NB4 (cell line): ENCODE measurements at regions not wholly inside any gene's neighbourhood (a gene's known extent, or its start where the extent isn't known, plus 50 kb on each side); places are given as distances from the start of the nearest gene placed in this dataset.

ENCODE experiments used
- DNase-seq: peaks from one replicate; pipeline ENCODE4 v3.0.0; 2010; ENCODE audit warnings: low read depth
- H3K4me3 ChIP-seq: one replicate; pipeline ENCODE4 v1.5.1; 2011; ENCODE audit warnings: mild to moderate bottlenecking, low read depth, low read length, moderate library complexity
- MYC ChIP-seq: IDR thresholded peaks from 2 replicates; pipeline ENCODE4 v1.6.1; 2011; ENCODE audit warnings: low read depth, low read length
- POLR2A ChIP-seq: IDR thresholded peaks from 2 replicates; pipeline ENCODE4 v1.6.1; 2011; ENCODE audit warnings: mild to moderate bottlenecking; ENCODE audit not compliant: insufficient read length; ENCODE audit errors: extremely low read depth
- TF ChIP-seq, protein P1 (sequence below): IDR thresholded peaks from one replicate; pipeline ENCODE4 v1.5.1; 2012; ENCODE audit warnings: low read depth, low read length
- TF ChIP-seq, protein P2 (sequence below): IDR thresholded peaks from 2 replicates; pipeline ENCODE4 v1.6.1; 2011; ENCODE audit warnings: low read depth, low read length

DNA sequence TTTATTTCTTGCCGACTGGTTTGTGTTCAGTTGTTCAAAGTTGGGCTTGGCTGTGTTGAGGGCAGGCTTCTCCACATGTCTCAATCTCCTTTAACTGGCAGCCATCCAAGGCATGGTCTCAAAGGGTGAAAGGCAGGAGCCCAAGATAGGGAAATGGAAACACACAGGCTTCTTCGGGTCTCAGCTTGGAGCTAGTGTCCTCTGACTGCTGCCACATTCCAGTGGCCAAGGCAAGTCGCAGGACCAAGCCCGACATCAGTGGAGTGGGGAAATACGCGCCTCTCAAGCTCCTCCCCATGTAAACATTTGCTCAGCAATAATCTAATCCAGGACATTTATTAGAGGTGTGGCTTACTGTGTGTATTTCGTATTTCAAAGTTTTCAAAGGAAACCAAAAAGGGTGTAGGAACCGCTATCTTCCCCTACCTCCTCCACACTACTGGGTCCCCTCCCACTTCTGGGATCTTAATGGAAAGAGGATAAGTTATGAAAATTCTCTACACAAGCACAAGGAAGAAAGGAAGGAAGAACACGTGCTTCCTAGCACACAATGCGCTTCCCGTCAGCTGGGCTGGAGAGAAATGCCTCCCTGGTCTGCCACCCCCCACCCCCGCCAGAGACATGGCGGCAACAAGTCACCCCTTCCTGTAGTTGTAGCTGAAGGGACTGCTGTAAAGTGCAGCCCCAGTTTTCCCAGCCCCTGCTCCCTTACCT is 181.7 kb downstream of the FAM43A start:
- no peak overlapping the region for H3K4me3 ChIP-seq
- TF ChIP-seq POLR2A (no peak), MYC (no peak)
- TF ChIP-seq, protein P1, sequence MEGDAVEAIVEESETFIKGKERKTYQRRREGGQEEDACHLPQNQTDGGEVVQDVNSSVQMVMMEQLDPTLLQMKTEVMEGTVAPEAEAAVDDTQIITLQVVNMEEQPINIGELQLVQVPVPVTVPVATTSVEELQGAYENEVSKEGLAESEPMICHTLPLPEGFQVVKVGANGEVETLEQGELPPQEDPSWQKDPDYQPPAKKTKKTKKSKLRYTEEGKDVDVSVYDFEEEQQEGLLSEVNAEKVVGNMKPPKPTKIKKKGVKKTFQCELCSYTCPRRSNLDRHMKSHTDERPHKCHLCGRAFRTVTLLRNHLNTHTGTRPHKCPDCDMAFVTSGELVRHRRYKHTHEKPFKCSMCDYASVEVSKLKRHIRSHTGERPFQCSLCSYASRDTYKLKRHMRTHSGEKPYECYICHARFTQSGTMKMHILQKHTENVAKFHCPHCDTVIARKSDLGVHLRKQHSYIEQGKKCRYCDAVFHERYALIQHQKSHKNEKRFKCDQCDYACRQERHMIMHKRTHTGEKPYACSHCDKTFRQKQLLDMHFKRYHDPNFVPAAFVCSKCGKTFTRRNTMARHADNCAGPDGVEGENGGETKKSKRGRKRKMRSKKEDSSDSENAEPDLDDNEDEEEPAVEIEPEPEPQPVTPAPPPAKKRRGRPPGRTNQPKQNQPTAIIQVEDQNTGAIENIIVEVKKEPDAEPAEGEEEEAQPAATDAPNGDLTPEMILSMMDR = no peak
- TF ChIP-seq, protein P2, sequence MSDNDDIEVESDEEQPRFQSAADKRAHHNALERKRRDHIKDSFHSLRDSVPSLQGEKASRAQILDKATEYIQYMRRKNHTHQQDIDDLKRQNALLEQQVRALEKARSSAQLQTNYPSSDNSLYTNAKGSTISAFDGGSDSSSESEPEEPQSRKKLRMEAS = no peak
- peak; percentile 15 for DNase-seq

DNA sequence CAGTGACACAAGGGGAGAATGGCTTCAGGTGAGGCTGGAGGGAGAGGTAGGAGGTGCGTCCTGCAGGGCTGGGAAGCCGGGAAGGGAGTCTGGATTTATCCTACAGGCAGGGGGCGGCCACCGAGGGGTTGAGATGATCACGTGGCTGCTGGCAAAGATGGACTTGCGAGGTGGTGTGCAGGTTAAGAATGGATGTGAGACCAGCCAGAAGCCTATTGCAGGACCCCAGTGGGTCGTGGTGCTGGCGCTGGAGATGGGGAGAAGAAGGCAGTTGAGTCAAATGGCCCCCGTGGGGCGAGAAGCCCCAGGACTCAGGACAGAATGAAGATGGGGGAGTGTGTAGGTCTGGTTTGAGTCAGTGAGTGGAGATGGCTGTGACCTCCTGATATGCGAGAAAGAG is 183.1 kb downstream of the FAM43A start:
- DNase-seq = no peak
- H3K4me3 ChIP-seq = no peak overlapping the region
- TF ChIP-seq, protein P2 = no peak
- TF ChIP-seq, protein P1 = no peak
- TF ChIP-seq POLR2A (no peak), MYC (no peak)

DNA sequence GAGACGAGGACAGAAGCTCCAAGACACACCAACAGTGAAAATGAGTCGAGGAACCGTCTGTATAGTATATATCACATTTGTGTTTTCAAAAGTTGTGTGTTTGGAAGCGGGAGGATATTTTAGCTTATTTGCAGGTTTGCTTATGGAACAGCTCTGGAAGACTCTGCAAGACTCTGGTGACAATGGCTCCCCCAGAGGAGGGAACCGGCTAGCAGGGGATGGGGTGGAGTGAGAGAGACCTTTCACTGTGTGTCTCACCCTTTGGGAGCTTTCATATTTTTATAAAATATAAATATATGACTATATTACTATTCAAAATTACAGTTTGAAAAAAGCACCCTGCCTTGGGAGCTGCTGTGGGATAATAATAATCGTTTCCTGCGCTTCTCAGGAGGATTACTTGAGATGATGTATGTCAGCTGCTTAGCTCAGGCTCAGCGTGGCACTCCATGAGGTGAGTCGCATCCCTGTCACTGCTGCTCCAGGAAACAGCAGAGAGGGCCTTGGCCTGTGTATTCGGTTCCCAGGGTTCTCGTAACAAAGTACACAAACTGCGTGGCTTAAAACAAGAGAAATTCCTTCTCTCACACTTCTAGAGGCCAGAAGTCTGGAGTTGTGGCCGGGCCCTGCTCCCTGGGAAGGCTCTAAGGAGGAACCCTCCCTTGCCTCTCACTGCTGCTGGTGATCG is 183.9 kb downstream of the FAM43A start:
- TF ChIP-seq, protein P2 = no peak
- TF ChIP-seq MYC (no peak), POLR2A (no peak)
- TF ChIP-seq, protein P1 = no peak
- peak; percentile 20 for DNase-seq
- no peak overlapping the region for H3K4me3 ChIP-seq

DNA sequence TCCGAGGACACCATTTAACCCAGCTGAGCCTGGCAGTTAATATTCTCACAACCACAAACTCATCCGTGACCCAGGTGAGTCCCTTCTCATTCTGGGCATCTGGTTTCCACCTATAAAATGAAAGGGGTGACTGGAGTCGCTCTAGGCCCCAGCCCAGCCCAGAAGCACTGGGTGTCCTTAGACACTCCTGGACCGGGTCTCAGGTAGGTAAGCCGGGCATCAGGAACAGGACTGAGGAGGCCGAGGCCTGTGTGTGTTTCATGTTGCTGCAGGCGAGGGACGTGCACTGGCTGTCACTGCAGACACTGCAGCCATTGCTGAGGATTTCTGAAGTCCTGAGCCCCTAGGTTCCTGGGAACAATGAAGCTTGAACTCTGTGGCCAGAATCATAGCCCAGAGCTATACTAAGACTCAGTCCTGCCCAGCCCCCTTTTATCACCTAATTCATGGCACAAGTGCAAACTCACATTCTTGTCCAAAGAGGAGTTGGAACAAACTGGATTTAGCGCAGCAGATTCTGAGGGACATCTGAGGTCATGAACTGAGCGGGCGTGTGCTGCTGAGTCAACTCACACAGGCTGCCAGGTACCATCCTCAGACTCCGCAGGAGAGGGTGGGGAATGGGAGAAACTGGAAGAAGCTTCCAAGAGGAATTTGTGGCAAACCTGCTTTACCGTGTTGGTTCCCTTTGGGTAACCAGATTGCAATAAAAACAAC is 184.9 kb downstream of the FAM43A start:
- DNase-seq = no peak
- TF ChIP-seq, protein P1 = no peak
- no peak for TF ChIP-seq MYC
- TF ChIP-seq, protein P2 = no peak
- TF ChIP-seq POLR2A = no peak
- H3K4me3 ChIP-seq = no peak overlapping the region

DNA sequence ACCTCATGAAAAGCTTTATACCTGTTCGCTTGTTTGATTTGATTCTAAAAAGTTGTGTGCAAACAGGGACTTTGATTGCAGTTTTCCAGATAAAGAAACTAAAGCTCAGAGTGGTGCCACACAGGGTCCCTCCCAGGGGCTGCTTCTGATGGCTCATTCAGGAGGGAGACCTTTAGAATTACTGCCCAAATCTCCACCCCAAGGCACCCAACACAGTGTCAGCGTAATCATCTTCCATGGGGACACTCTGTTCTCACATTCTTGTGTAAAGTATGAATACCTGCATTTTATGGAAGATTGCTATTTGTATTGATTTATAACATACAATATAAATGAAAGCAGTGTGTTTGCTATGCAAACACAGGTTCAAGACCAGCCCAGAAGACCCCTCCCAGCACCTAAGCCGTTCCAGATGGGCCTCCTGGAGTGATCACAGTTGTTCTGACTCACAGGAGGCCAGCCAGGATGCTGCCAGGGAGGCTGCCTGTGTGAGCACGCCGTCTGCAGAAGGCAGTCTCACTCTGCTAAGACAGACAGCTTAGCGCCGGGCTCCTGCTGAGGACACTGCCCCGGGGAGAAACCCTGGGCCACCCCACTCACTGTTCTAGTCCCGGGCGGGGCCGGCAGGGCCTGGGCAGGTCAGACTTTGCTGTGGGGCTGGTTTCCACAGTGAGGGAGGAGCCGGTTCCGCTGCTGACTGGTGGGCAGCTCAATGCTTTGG is 185.6 kb downstream of the FAM43A start:
- TF ChIP-seq MYC (no peak), POLR2A (no peak)
- TF ChIP-seq, protein P1 = no peak
- TF ChIP-seq, protein P2 = no peak; the same call in 1 of the 2 replicates
- DNase-seq = peak; percentile 74
- no peak overlapping the region for H3K4me3 ChIP-seq
